GM08714 (cell line): ENCODE measurements at regions not wholly inside any gene's neighbourhood (a gene's known extent, or its start where the extent isn't known, plus 50 kb on each side); places are given as distances from the start of the nearest gene placed in this dataset.
"Not testable (repeated sequence)": the region's sequence is repeated elsewhere in the genome, so short reads cannot be mapped to it uniquely, and the experiment has no call there.

Experiments used
- H3K4me3 ChIP-seq: fragments of 200-500 bp; sonication (Bioruptor generic); 2 replicates; pipeline ENCODE4 v1.5.1; 2014; ENCODE audit warnings: mild to moderate bottlenecking, low read length, inconsistent platforms
- ZNF274 ChIP-seq: IDR thresholded peaks from 2 replicates; pipeline ENCODE4 v1.6.1; 2012; ENCODE audit warnings: mild to moderate bottlenecking, low read depth, low read length

GRCh38 chr4:173758132-173758531 is 228.1 kb upstream of the HAND2 start:
- no peak for TF ChIP-seq ZNF274
- H3K4me3 ChIP-seq = no peak overlapping the region

- TF ChIP-seq ZNF274 = no peak
- H3K4me3 ChIP-seq = no peak overlapping the region
Observed at GRCh38 chr4:173753408-173753807, 223.4 kb upstream of the HAND2 start.

- TF ChIP-seq ZNF274 = no peak
- no peak overlapping the region for H3K4me3 ChIP-seq
Observed at GRCh38 chr4:173752610-173753230, 222.7 kb upstream of the HAND2 start.

- TF ChIP-seq ZNF274 = no peak
- H3K4me3 ChIP-seq = no peak overlapping the region
Observed at GRCh38 chr4:173748353-173748752, 218.3 kb upstream of the HAND2 start.

GRCh38 chr4:173747537-173748257 is 217.7 kb upstream of the HAND2 start:
- H3K4me3 ChIP-seq = no peak overlapping the region
- no peak for TF ChIP-seq ZNF274

- no peak for TF ChIP-seq ZNF274
- H3K4me3 ChIP-seq = no peak overlapping the region
Observed at GRCh38 chr4:173746424-173746823, 216.4 kb upstream of the HAND2 start.

GRCh38 chr4:173745765-173746164 is 215.7 kb upstream of the HAND2 start:
- TF ChIP-seq ZNF274 = no peak
- no peak overlapping the region for H3K4me3 ChIP-seq

- TF ChIP-seq ZNF274 = no peak
- no peak overlapping the region for H3K4me3 ChIP-seq
Observed at GRCh38 chr4:173736840-173737239, 206.8 kb upstream of the HAND2 start.

- no peak overlapping the region for H3K4me3 ChIP-seq
- no peak for TF ChIP-seq ZNF274
Observed at GRCh38 chr4:173735585-173735984, 205.6 kb upstream of the HAND2 start.

GRCh38 chr4:173735049-173735448 is 205.0 kb upstream of the HAND2 start:
- no peak for TF ChIP-seq ZNF274
- no peak overlapping the region for H3K4me3 ChIP-seq

- H3K4me3 ChIP-seq = no peak overlapping the region
- no peak for TF ChIP-seq ZNF274
Observed at GRCh38 chr4:173731257-173731656, 201.2 kb upstream of the HAND2 start.

GRCh38 chr4:173722075-173722474 is 192.0 kb upstream of the HAND2 start:
- no peak overlapping the region for H3K4me3 ChIP-seq
- TF ChIP-seq ZNF274 = no peak

GRCh38 chr4:173718504-173718903 is 188.5 kb upstream of the HAND2 start:
- not testable (repeated sequence) for H3K4me3 ChIP-seq

- no peak overlapping the region for H3K4me3 ChIP-seq
- no peak for TF ChIP-seq ZNF274
Observed at GRCh38 chr4:173717581-173717980, 187.6 kb upstream of the HAND2 start.

GRCh38 chr4:173714456-173714855 is 184.4 kb upstream of the HAND2 start:
- no peak for TF ChIP-seq ZNF274
- no peak overlapping the region for H3K4me3 ChIP-seq

GRCh38 chr4:173713026-173713425 is 183.0 kb upstream of the HAND2 start:
- no peak for TF ChIP-seq ZNF274

More at GRCh38 chr4:173713026-173713425, 183.0 kb upstream of the HAND2 start:
- no peak overlapping the region for H3K4me3 ChIP-seq
